GM12864 (cell line): ENCODE measurements at regions not wholly inside any gene's neighbourhood (a gene's known extent, or its start where the extent isn't known, plus 50 kb on each side); places are given as distances from the start of the nearest gene placed in this dataset.

Experiments
- DNase-seq: peaks from one replicate; pipeline ENCODE4 v3.0.0-alpha.2; 2011; ENCODE audit warnings: low read depth
- H3K4me3 ChIP-seq: 2 replicates; pipeline ENCODE4 v1.5.1; 2011; ENCODE audit warnings: mild to moderate bottlenecking, low read depth, low read length, control low read depth
- CTCF ChIP-seq: IDR thresholded peaks from 2 replicates; pipeline ENCODE4 v1.5.1; 2011; ENCODE audit warnings: low read depth, mild to moderate bottlenecking, moderate library complexity, low read length, control low read depth, inconsistent platforms; ENCODE audit errors: missing control alignments

- no peak for TF ChIP-seq CTCF
- DNase-seq: no peak
- no peak overlapping the region for H3K4me3 ChIP-seq
Measured at GRCh38 chr12:107347261-107347660, 253.9 kb upstream of the CRY1 start.

GRCh38 chr12:107349008-107349747 lies 255.8 kb upstream of the CRY1 start:
- TF ChIP-seq CTCF: no peak
- DNase-seq: no peak
- H3K4me3 ChIP-seq: no peak overlapping the region

- no peak for TF ChIP-seq CTCF
- H3K4me3 ChIP-seq: no peak overlapping the region
- no peak for DNase-seq
Measured at GRCh38 chr12:107349839-107350238, 256.5 kb upstream of the CRY1 start.

GRCh38 chr12:107351109-107351508 lies 257.8 kb upstream of the CRY1 start:
- no peak for TF ChIP-seq CTCF
- no peak for DNase-seq
- no peak overlapping the region for H3K4me3 ChIP-seq

- TF ChIP-seq CTCF: no peak
- no peak overlapping the region for H3K4me3 ChIP-seq
- DNase-seq: no peak
Measured at GRCh38 chr12:107351713-107352112, 258.4 kb upstream of the CRY1 start.

- no peak overlapping the region for H3K4me3 ChIP-seq
- DNase-seq: no peak
- no peak for TF ChIP-seq CTCF
Measured at GRCh38 chr12:107352347-107353081, 259.2 kb upstream of the CRY1 start.
